ENCODE measurements at regions not wholly inside any gene's neighbourhood (a gene's known extent, or its start where the extent isn't known, plus 50 kb on each side); places are given as distances from the start of the nearest gene placed in this dataset.

DNA sequence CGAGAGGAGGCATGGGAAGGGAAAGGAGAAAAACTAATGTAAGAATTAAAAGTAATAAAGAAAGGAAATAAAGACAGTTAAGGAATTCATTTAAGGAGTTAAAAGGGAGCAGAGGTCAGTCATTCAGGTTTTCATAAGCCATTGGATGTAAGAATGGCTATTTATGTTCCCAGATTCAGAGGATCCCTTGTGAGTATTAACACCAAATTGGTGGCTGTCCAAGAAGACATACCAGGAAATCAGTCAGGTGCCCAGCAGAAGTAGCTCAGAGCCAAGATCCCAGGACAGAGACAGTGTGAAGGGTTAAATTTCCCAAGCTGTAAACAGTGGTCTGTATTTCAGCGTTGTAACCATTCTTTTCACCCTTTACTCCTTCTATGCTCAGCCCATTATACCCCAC lies 550.4 kb downstream of the BCL11A start:
- no peak overlapping the region for H3K9ac ChIP-seq (ENCODE audit: low read depth, low read length)
- H3K4me2 ChIP-seq (ENCODE audit: insufficient read depth, low read length): no peak overlapping the region
- H3K36me3 ChIP-seq (ENCODE audit: insufficient read depth, low read length): no peaks in the 10 kb centered on the region
- TF ChIP-seq, protein P1, sequence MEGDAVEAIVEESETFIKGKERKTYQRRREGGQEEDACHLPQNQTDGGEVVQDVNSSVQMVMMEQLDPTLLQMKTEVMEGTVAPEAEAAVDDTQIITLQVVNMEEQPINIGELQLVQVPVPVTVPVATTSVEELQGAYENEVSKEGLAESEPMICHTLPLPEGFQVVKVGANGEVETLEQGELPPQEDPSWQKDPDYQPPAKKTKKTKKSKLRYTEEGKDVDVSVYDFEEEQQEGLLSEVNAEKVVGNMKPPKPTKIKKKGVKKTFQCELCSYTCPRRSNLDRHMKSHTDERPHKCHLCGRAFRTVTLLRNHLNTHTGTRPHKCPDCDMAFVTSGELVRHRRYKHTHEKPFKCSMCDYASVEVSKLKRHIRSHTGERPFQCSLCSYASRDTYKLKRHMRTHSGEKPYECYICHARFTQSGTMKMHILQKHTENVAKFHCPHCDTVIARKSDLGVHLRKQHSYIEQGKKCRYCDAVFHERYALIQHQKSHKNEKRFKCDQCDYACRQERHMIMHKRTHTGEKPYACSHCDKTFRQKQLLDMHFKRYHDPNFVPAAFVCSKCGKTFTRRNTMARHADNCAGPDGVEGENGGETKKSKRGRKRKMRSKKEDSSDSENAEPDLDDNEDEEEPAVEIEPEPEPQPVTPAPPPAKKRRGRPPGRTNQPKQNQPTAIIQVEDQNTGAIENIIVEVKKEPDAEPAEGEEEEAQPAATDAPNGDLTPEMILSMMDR (IDR thresholded peaks at IDR 0.05; ENCODE audit: borderline replicate concordance, extremely low read depth, low read length, poor library complexity, severe bottlenecking): no peak
- TF ChIP-seq EZH2 (IDR thresholded peaks at IDR 0.05; ENCODE audit: borderline replicate concordance, low read depth, low read length, severe bottlenecking): no peak
- ATAC-seq (ENCODE audit: insufficient read depth, low read depth) (no peak), DNase-seq (no peak)
- H3K4me3 ChIP-seq (ENCODE audit: low read depth in 1 of 2, low read length in 2 of 2): no peak overlapping the region
- H3K4me1 ChIP-seq (ENCODE audit: insufficient read depth, low read length): no peaks in the 10 kb centered on the region
- no peaks in the 10 kb centered on the region for H3K27me3 ChIP-seq (ENCODE audit: insufficient read depth, low read length, poor library complexity)
- no peaks in the 10 kb centered on the region for H3K79me2 ChIP-seq (ENCODE audit: insufficient read depth, low read length)
- H3K27ac ChIP-seq (ENCODE audit: low read length): no peak overlapping the region
- H2AFZ ChIP-seq (ENCODE audit: low read depth, low read length): no peak overlapping the region
- H3K9me3 ChIP-seq (ENCODE audit: insufficient read depth, low read length, severe bottlenecking): no peaks in the 10 kb centered on the region
- H4K20me1 ChIP-seq (ENCODE audit: insufficient read depth, low read length): no peaks in the 10 kb centered on the region

- no peaks in the 10 kb centered on the region for H3K79me2 ChIP-seq (ENCODE audit: insufficient read depth, low read length)
- no peak for ATAC-seq (ENCODE audit: insufficient read depth, low read depth)
- DNase-seq: no peak
Measured at GRCh38 chr2:60002183-60002867, 551.1 kb downstream of the BCL11A start.

GRCh38 chr2:60000686-60001085 lies 552.8 kb downstream of the BCL11A start:
- DNase-seq (no peak), ATAC-seq (ENCODE audit: insufficient read depth, low read depth) (no peak)
- Histone ChIP-seq H2AFZ (ENCODE audit: low read depth, low read length) (no peak overlapping the region), H3K79me2 (ENCODE audit: insufficient read depth, low read length) (no peaks in the 10 kb centered on the region), H3K36me3 (ENCODE audit: insufficient read depth, low read length) (no peaks in the 10 kb centered on the region), H3K4me1 (ENCODE audit: insufficient read depth, low read length) (peaks cover 11% of the 10 kb centered on the region), H3K4me2 (ENCODE audit: insufficient read depth, low read length) (no peak overlapping the region), H3K27me3 (ENCODE audit: insufficient read depth, low read length, poor library complexity) (no peaks in the 10 kb centered on the region), H3K27ac (ENCODE audit: low read length) (no peak overlapping the region), H3K9ac (ENCODE audit: low read depth, low read length) (no peak overlapping the region), H4K20me1 (ENCODE audit: insufficient read depth, low read length) (no peaks in the 10 kb centered on the region), H3K9me3 (ENCODE audit: insufficient read depth, low read length, severe bottlenecking) (no peaks in the 10 kb centered on the region), H3K4me3 (ENCODE audit: low read depth in 1 of 2, low read length in 2 of 2) (no peak overlapping the region)
- no peak for TF ChIP-seq EZH2 (IDR thresholded peaks at IDR 0.05; ENCODE audit: borderline replicate concordance, low read depth, low read length, severe bottlenecking)
- TF ChIP-seq, protein P1 (IDR thresholded peaks at IDR 0.05; ENCODE audit: borderline replicate concordance, extremely low read depth, low read length, poor library complexity, severe bottlenecking): no peak

More at GRCh38 chr2:60002183-60002867, 551.1 kb downstream of the BCL11A start:
- no peak overlapping the region for H3K9ac ChIP-seq (ENCODE audit: low read depth, low read length)
- no peaks in the 10 kb centered on the region for H3K4me1 ChIP-seq (ENCODE audit: insufficient read depth, low read length)
- no peak for TF ChIP-seq EZH2 (IDR thresholded peaks at IDR 0.05; ENCODE audit: borderline replicate concordance, low read depth, low read length, severe bottlenecking)
- TF ChIP-seq, protein P1 (IDR thresholded peaks at IDR 0.05; ENCODE audit: borderline replicate concordance, extremely low read depth, low read length, poor library complexity, severe bottlenecking): no peak
- H3K36me3 ChIP-seq (ENCODE audit: insufficient read depth, low read length): no peaks in the 10 kb centered on the region
- no peak overlapping the region for H3K4me3 ChIP-seq (ENCODE audit: low read depth in 1 of 2, low read length in 2 of 2)
- no peaks in the 10 kb centered on the region for H3K27me3 ChIP-seq (ENCODE audit: insufficient read depth, low read length, poor library complexity)
- H3K4me2 ChIP-seq (ENCODE audit: insufficient read depth, low read length): no peak overlapping the region
- H3K9me3 ChIP-seq (ENCODE audit: insufficient read depth, low read length, severe bottlenecking): no peaks in the 10 kb centered on the region
- H2AFZ ChIP-seq (ENCODE audit: low read depth, low read length): no peak overlapping the region
- no peak overlapping the region for H3K27ac ChIP-seq (ENCODE audit: low read length)
- H4K20me1 ChIP-seq (ENCODE audit: insufficient read depth, low read length): no peaks in the 10 kb centered on the region
